ENCODE measurements at regions not wholly inside any gene's neighbourhood (a gene's known extent, or its start where the extent isn't known, plus 50 kb on each side); places are given as distances from the start of the nearest gene placed in this dataset.

- TF ChIP-seq EP300 (conservative IDR thresholded peaks at IDR 0.05; ENCODE audit: poor library complexity, severe bottlenecking) (no peak), CTCF (IDR thresholded peaks at IDR 0.05; ENCODE audit: poor library complexity, severe bottlenecking) (no peak), REST (IDR thresholded peaks at IDR 0.05; ENCODE audit: borderline replicate concordance) (no peak), MXI1 (conservative IDR thresholded peaks at IDR 0.05; ENCODE audit: poor library complexity, severe bottlenecking) (no peak), RAD21 (conservative IDR thresholded peaks at IDR 0.05) (no peak), EZH2 (IDR thresholded peaks at IDR 0.05; ENCODE audit: borderline replicate concordance, insufficient read depth, low read length, poor library complexity, severe bottlenecking) (no peak), POLR2AphosphoS5 (IDR thresholded peaks at IDR 0.05) (no peak)
Observed at GRCh38 chr3:187558990-187559389, 111.2 kb downstream of the SST start.
